Thyroid gland (tissue), 4 donors: ENCODE measurements at regions not wholly inside any gene's neighbourhood (a gene's known extent, or its start where the extent isn't known, plus 50 kb on each side); places are given as distances from the start of the nearest gene placed in this dataset.

ENCODE experiments used
- DNase-seq, 2 donors: peaks; one replicate each; pipeline ENCODE4 v3.0.0-alpha.2; 2019
- H3K27ac ChIP-seq, 3 donors: fragments of 200-600 bp; sonication (generic); 1 replicate in 2 of 3; 2 replicates in 1 of 3; pipeline ENCODE4 v1.5.1; 2016 to 2019; ENCODE audit warnings: mild to moderate bottlenecking in 1 of 3, moderate library complexity in 1 of 3
- H3K27me3 ChIP-seq: fragments of 200-600 bp; sonication (generic); one replicate; pipeline ENCODE4 v1.5.1; 2019
- H3K36me3 ChIP-seq, 2 donors: fragments of 200-600 bp; sonication (generic); one replicate each; pipeline ENCODE4 v1.5.1; 2016 to 2019
- H3K4me1 ChIP-seq, 2 donors: fragments of 200-600 bp; sonication (generic); one replicate each; pipeline ENCODE4 v1.5.1; 2017 to 2019
- H3K4me3 ChIP-seq, 3 donors: fragments of 200-600 bp; sonication (generic); replicated peaks in 1 of 3; 1 replicate in 2 of 3; 2 replicates in 1 of 3; pipeline ENCODE4 v1.5.1; 2016; ENCODE audit warnings: mild to moderate bottlenecking in 1 of 3
- H3K9me3 ChIP-seq: fragments of 200-600 bp; sonication (generic); one replicate; pipeline ENCODE4 v1.5.1; 2017
- CTCF ChIP-seq, 6 experiments: fragments of 200-600 bp in 3 of 6; fragments of 450-650 bp in 3 of 6; sonication (generic) in 3 of 6; IDR thresholded peaks; one replicate each; pipeline ENCODE4 v1.5.1; 2016 to 2019; ENCODE audit warnings: antibody characterized with exemption in 6 of 6, mild to moderate bottlenecking in 2 of 6, inconsistent platforms in 1 of 6, moderate library complexity in 1 of 6
- POLR2A ChIP-seq, 2 donors: fragments of 450-650 bp; IDR thresholded peaks; one replicate each; pipeline ENCODE4 v1.6.1; 2017; ENCODE audit warnings: antibody characterized with exemption in 2 of 2, mild to moderate bottlenecking in 2 of 2, moderate library complexity in 1 of 2
- WGBS, 2 donors: methylation state at CpG; one replicate each; pipeline ENCODE4 v1.1.5; 2017; 5-methylcytosine and 5-hydroxymethylcytosine counted together
- intact Hi-C: fragments of 100-400 bp; cut with DNase I; formaldehyde crosslinking; loops from one replicate; pipeline ENCODE4 v1.15.1; 2023

DNA sequence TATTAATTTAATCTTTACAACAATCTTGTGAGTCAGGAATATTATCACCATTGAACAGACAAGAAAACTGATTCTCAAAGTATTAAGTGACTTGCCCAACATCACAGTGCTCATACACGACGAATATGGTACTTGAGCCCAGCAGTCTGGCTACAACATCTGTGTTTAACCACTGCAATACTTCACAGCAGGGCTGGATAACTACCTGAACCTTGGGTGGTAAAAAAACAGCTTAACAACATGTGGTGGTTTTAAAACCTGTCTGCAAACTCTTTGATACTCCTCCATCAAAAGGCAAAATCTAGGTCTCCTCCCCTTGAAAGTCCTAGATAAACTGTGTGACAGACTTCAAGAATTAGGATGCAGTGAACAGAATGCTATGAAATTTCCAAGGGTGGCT lies 424.6 kb upstream of the CADM1 start:
- Histone ChIP-seq H3K9me3 (no peaks in the 10 kb centered on the region), H3K27ac (no peak overlapping the region), H3K36me3 (no peaks in the 10 kb centered on the region), H3K4me3 (no peak overlapping the region), H3K4me1 (peaks cover 0 to 13% of the 10 kb centered on the region in 2 donors), H3K27me3 (no peaks in the 10 kb centered on the region)
- no peak for DNase-seq
- intact Hi-C loops = no loop called here
- TF ChIP-seq POLR2A (IDR thresholded peaks at IDR 0.05) (no peak), CTCF (IDR thresholded peaks at IDR 0.05) (no peak)
- 73 to 81% methylated on average over 2 of the region's 2 CpGs for WGBS, 2 donors

DNA sequence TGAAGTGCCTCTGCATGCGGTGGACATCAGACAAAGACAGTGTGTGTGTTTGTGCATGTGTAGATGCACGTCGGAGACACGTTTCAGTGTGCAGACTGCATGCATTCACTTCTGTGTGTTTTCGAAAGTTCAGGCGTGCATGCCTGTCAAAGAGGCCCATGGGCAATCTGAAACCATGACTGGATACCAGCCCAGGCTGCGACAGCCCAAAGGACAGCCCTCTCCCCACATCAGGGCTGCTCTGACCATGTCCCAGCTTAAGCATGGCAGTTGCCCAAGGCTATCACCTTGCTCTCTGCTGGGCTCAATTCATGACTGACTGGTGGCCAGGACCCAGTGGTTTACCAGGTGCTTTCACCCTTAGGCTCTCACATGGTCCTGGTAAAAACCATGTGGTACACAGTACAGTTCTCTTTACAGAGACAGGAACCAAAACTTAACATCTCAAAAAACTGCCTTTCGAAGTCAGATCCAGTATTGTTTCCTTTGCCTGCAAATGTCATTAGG lies 423.7 kb upstream of the CADM1 start:
- H3K27me3 ChIP-seq = no peaks in the 10 kb centered on the region
- H3K4me3 ChIP-seq = no peak overlapping the region
- 94% methylated on average over 7 to 8 of the region's 8 CpGs for WGBS, 2 donors
- intact Hi-C loops = no loop called here
- no peak for DNase-seq
- H3K4me1 ChIP-seq = peaks cover 0 to 7% of the 10 kb centered on the region in 2 donors
- no peak overlapping the region for H3K27ac ChIP-seq
- H3K9me3 ChIP-seq = no peaks in the 10 kb centered on the region
- H3K36me3 ChIP-seq = no peaks in the 10 kb centered on the region
- TF ChIP-seq POLR2A (IDR thresholded peaks at IDR 0.05) = no peak
- TF ChIP-seq CTCF (IDR thresholded peaks at IDR 0.05) = no peak

GRCh38 chr11:115926601-115927000 lies 422.4 kb upstream of the CADM1 start:
- Histone ChIP-seq H3K27me3 (no peaks in the 10 kb centered on the region), H3K9me3 (no peaks in the 10 kb centered on the region), H3K27ac (no peak overlapping the region), H3K4me1 (peaks cover 0 to 8% of the 10 kb centered on the region in 2 donors), H3K4me3 (no peak overlapping the region), H3K36me3 (no peaks in the 10 kb centered on the region)
- TF ChIP-seq CTCF (IDR thresholded peaks at IDR 0.05) (no peak), POLR2A (IDR thresholded peaks at IDR 0.05) (no peak)
- DNase-seq = no peak
- 97 to 100% methylated on average over 4 of the region's 4 CpGs for WGBS, 2 donors
- intact Hi-C loops = no loop called here

DNA sequence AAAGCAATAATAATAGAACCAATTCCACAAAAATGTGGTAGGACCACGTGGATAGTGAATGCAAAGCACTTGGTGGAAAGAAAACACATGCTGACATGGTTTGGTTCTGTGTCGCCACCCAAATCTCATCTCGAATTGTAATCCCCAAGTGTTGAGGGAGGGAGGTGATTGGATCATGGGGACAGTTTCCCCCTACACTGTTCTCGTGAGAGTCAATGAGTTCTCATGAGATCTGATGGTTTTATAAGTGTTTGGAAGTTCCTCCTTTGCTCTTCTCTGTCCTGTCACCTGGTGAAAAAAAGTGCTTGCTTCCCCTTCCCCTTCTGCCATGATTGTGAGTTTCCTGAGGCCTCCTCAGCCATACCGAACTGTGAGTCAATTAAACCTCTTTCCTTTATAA lies 421.9 kb upstream of the CADM1 start:
- Histone ChIP-seq H3K4me1 (peaks cover 0 to 12% of the 10 kb centered on the region in 2 donors), H3K27me3 (no peaks in the 10 kb centered on the region), H3K36me3 (no peaks in the 10 kb centered on the region), H3K4me3 (no peak overlapping the region), H3K9me3 (no peaks in the 10 kb centered on the region), H3K27ac (no peak overlapping the region)
- TF ChIP-seq POLR2A (IDR thresholded peaks at IDR 0.05) (no peak), CTCF (IDR thresholded peaks at IDR 0.05) (no peak)
- intact Hi-C loops = no loop called here
- DNase-seq = no peak
- WGBS, 2 donors = 91 to 93% methylated on average over 5 of the region's 5 CpGs

- H3K4me3 ChIP-seq = no peak overlapping the region
- intact Hi-C loops = no loop called here
- H3K9me3 ChIP-seq = no peaks in the 10 kb centered on the region
- no peaks in the 10 kb centered on the region for H3K27me3 ChIP-seq
- no peak for TF ChIP-seq POLR2A (IDR thresholded peaks at IDR 0.05)
- no peak for TF ChIP-seq CTCF (IDR thresholded peaks at IDR 0.05)
- peaks cover 4 to 17% of the 10 kb centered on the region in 2 donors for H3K4me1 ChIP-seq
- WGBS, 2 donors = 93 to 95% methylated on average over 3 of the region's 3 CpGs
- H3K27ac ChIP-seq = no peak overlapping the region
- H3K36me3 ChIP-seq = no peaks in the 10 kb centered on the region
- DNase-seq = no peak
These were observed 421.4 kb upstream of the CADM1 start for GRCh38 chr11:115925568-115926090.
